WTC11 (cell line): ENCODE measurements at regions not wholly inside any gene's neighbourhood (a gene's known extent, or its start where the extent isn't known, plus 50 kb on each side); places are given as distances from the start of the nearest gene placed in this dataset.

ENCODE experiments used
- ATAC-seq: fragments of 200-7000 bp; cut with Tn5 transposase; 2 replicates; pipeline ENCODE4 v1.10.0; 2021; ENCODE audit warnings: mild to moderate bottlenecking, moderate library complexity
- CTCF ChIA-PET: fragments of 300-600 bp; sonication (Branson Sonifier 250); formaldehyde crosslinking; loops from one replicate; lab custom pipeline; 2021; ENCODE audit warnings: antibody characterized with exemption; lab: Charles Lee
- POLR2A ChIA-PET: fragments of 350-600 bp; sonication (Branson Sonifier 250); formaldehyde crosslinking; loops from one replicate; lab custom pipeline; 2021; ENCODE audit warnings: antibody characterized with exemption; lab: Charles Lee
- DNase-seq: peaks from one replicate; pipeline ENCODE4 v3.0.0; 2021; ENCODE audit warnings: low spot score
- H3K27ac Mint-ChIP-seq: 2 replicates; pipeline ENCODE4 v1.8.0; 2021; ENCODE audit warnings: mixed read lengths
- H3K27me3 Mint-ChIP-seq: 2 replicates; pipeline ENCODE4 v1.8.0; 2021; ENCODE audit warnings: low read depth, mild to moderate bottlenecking, moderate library complexity, mixed read lengths
- H3K36me3 Mint-ChIP-seq: 2 replicates; pipeline ENCODE4 v1.8.0; 2021; ENCODE audit warnings: mixed read lengths
- H3K4me1 Mint-ChIP-seq: 2 replicates; pipeline ENCODE4 v1.8.0; 2022; ENCODE audit warnings: mixed read lengths
- H3K4me3 Mint-ChIP-seq: 2 replicates; pipeline ENCODE4 v1.8.0; 2021; ENCODE audit warnings: mild to moderate bottlenecking, moderate library complexity, mixed read lengths
- H3K9me3 Mint-ChIP-seq: 2 replicates; pipeline ENCODE4 v1.8.0; 2021; ENCODE audit warnings: mixed read lengths
- ATF1 ChIP-seq: sonication (generic); formaldehyde crosslinking; IDR thresholded peaks from 2 replicates; pipeline ENCODE4 v1.8.1; 2023; ENCODE audit warnings: mild to moderate bottlenecking, moderate library complexity, missing genetic modification reagents
- GTF2I ChIP-seq: fragments of 250-450 bp; sonication (Bioruptor Pico); conservative IDR thresholded peaks from 2 replicates; pipeline ENCODE4 v1.4.0; 2021; ENCODE audit warnings: mild to moderate bottlenecking
- NFE2L1 ChIP-seq: sonication (generic); formaldehyde crosslinking; IDR thresholded peaks from 2 replicates; pipeline ENCODE4 v1.8.1; 2023; ENCODE audit warnings: missing genetic modification reagents
- RELA ChIP-seq: sonication (generic); formaldehyde crosslinking; IDR thresholded peaks from 2 replicates; pipeline ENCODE4 v1.8.1; 2022; ENCODE audit warnings: missing genetic modification reagents, mild to moderate bottlenecking, borderline replicate concordance
- RORB ChIP-seq: fragments of 250-450 bp; sonication (Bioruptor Pico); IDR thresholded peaks from 2 replicates; pipeline ENCODE4 v1.9.0; 2021; ENCODE audit warnings: mild to moderate bottlenecking
- TP53 ChIP-seq: sonication (generic); formaldehyde crosslinking; IDR thresholded peaks from 2 replicates; pipeline ENCODE4 v1.8.1; 2023; ENCODE audit warnings: mild to moderate bottlenecking, missing genetic modification reagents
- ZNF232 ChIP-seq: sonication (generic); formaldehyde crosslinking; IDR thresholded peaks from 2 replicates; pipeline ENCODE4 v1.8.0; 2022; ENCODE audit warnings: mild to moderate bottlenecking, missing genetic modification reagents
- ZNF416 ChIP-seq: fragments of 250-450 bp; sonication (Bioruptor Pico); IDR thresholded peaks from 2 replicates; pipeline ENCODE4 v1.9.0; 2021; ENCODE audit warnings: mild to moderate bottlenecking, inconsistent platforms
- TF ChIP-seq, protein P1 (sequence below): sonication (generic); formaldehyde crosslinking; IDR thresholded peaks from 2 replicates; pipeline ENCODE4 v1.8.1; 2023; ENCODE audit warnings: mild to moderate bottlenecking, missing genetic modification reagents, moderate library complexity
- TF ChIP-seq, protein P2 (sequence below): sonication (generic); formaldehyde crosslinking; IDR thresholded peaks from 2 replicates; pipeline ENCODE4 v1.8.1; 2023; ENCODE audit warnings: mild to moderate bottlenecking, missing genetic modification reagents, borderline replicate concordance
- TF ChIP-seq, protein P3 (sequence below): fragments of 250-450 bp; sonication (Bioruptor Pico); IDR thresholded peaks from 2 replicates; pipeline ENCODE4 v1.9.0; 2021; ENCODE audit warnings: mild to moderate bottlenecking
- TF ChIP-seq, protein P4 (sequence below): sonication (generic); formaldehyde crosslinking; IDR thresholded peaks from 2 replicates; pipeline ENCODE4 v1.8.1; 2023; ENCODE audit warnings: mild to moderate bottlenecking, missing genetic modification reagents

DNA sequence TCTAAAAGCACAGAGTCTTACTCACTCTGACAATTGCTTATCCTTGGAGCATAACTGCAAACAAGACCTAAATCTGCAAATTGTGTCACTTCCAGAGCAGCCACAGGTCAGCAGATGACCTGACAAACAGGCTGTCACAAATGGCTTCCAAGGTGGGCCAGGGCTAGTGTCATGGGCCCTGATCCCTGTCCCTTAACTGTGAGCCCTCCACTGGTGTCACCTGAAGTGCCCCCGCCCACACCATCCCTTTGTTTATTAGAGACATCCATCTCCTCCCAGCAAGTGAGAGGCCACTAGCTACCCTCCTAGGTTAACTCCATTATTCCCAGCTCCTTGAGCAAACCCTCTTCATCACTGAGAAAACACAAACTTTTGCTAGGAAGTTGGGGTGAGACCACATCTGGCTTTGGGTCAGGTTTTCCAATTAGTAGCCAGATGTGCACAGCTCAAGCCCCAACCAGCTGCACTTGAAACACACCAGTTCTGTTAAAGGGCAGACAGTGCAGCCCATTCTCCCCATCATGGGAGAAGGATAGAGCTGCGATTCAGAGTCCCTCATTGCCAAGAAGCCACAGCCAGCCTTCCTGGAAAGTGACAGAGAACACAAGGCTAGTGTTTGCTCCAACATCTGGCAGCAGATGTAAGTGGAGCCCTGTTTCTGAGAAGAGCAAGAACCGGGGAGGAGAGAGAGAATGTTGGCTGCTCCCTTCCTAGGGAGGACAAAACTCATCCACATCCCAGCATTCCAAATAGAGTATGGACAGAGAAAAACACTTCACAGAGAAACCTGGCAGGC is 75.7 kb upstream of the NANOS1 start (continued):
- TF ChIP-seq, protein P1, sequence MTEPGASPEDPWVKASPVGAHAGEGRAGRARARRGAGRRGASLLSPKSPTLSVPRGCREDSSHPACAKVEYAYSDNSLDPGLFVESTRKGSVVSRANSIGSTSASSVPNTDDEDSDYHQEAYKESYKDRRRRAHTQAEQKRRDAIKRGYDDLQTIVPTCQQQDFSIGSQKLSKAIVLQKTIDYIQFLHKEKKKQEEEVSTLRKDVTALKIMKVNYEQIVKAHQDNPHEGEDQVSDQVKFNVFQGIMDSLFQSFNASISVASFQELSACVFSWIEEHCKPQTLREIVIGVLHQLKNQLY (CRISPR knock-in tag): no peak
- TF ChIP-seq ATF1 (CRISPR knock-in tag): no peak
- TF ChIP-seq RELA (CRISPR knock-in tag): no peak

DNA sequence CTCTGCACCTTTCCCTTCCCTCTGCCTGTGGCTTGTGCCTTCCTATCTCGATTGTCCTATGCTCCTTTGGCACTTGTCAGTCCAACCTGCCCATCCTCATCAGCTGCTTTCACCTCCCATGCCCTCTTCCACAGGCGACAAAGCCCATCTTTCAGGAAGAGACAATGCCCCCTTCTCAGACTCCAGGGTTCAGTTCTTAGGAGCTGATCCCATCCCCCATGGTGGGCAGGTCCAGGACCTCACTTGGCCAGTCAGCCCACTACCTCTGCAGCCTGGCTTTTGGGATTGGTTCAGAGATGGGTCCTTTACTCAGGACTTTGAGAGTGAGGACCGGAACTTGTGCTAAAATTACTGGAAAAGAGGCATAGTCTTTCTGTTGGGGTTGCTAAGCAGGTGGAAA is 74.0 kb upstream of the NANOS1 start:
- ChIA-PET POLR2A (interaction anchor here (0.7 to 1.0 kb wide), 2 partner anchors 9 to 242 kb away, joined by 3 to 4 read pairs; no protein-coding TSS in a partner anchor), CTCF (interaction anchor here (0.6 to 1.2 kb wide), 2 partner anchors 16 to 133 kb away, joined by 3 to 4 read pairs; no protein-coding TSS in a partner anchor)
- peak overlapping the region; percentile 23; the same call in 1 of the 2 replicates for H3K27ac Mint-ChIP-seq
- H3K9me3 Mint-ChIP-seq: no peaks in the 10 kb centered on the region
- no peaks in the 10 kb centered on the region for H3K27me3 Mint-ChIP-seq
- peak; percentile 60 for ATAC-seq
- no peak for DNase-seq
- H3K4me1 Mint-ChIP-seq: peaks cover 8% of the 10 kb centered on the region; the same call in 1 of the 2 replicates
- no peak for TF ChIP-seq NFE2L1 (CRISPR knock-in tag)
- TF ChIP-seq RORB (CRISPR knock-in tag): no peak
- TF ChIP-seq, protein P2, sequence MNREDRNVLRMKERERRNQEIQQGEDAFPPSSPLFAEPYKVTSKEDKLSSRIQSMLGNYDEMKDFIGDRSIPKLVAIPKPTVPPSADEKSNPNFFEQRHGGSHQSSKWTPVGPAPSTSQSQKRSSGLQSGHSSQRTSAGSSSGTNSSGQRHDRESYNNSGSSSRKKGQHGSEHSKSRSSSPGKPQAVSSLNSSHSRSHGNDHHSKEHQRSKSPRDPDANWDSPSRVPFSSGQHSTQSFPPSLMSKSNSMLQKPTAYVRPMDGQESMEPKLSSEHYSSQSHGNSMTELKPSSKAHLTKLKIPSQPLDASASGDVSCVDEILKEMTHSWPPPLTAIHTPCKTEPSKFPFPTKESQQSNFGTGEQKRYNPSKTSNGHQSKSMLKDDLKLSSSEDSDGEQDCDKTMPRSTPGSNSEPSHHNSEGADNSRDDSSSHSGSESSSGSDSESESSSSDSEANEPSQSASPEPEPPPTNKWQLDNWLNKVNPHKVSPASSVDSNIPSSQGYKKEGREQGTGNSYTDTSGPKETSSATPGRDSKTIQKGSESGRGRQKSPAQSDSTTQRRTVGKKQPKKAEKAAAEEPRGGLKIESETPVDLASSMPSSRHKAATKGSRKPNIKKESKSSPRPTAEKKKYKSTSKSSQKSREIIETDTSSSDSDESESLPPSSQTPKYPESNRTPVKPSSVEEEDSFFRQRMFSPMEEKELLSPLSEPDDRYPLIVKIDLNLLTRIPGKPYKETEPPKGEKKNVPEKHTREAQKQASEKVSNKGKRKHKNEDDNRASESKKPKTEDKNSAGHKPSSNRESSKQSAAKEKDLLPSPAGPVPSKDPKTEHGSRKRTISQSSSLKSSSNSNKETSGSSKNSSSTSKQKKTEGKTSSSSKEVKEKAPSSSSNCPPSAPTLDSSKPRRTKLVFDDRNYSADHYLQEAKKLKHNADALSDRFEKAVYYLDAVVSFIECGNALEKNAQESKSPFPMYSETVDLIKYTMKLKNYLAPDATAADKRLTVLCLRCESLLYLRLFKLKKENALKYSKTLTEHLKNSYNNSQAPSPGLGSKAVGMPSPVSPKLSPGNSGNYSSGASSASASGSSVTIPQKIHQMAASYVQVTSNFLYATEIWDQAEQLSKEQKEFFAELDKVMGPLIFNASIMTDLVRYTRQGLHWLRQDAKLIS (CRISPR knock-in tag): no peak
- TF ChIP-seq TP53 (CRISPR knock-in tag): no peak
- no peak for TF ChIP-seq ZNF416 (CRISPR knock-in tag)
- no peak for TF ChIP-seq GTF2I (CRISPR knock-in tag)
- TF ChIP-seq, all 79 proteins: peak for 0
- Mint-ChIP-seq H3K4me3 (no peak overlapping the region), H3K36me3 (no peaks in the 10 kb centered on the region)

DNA sequence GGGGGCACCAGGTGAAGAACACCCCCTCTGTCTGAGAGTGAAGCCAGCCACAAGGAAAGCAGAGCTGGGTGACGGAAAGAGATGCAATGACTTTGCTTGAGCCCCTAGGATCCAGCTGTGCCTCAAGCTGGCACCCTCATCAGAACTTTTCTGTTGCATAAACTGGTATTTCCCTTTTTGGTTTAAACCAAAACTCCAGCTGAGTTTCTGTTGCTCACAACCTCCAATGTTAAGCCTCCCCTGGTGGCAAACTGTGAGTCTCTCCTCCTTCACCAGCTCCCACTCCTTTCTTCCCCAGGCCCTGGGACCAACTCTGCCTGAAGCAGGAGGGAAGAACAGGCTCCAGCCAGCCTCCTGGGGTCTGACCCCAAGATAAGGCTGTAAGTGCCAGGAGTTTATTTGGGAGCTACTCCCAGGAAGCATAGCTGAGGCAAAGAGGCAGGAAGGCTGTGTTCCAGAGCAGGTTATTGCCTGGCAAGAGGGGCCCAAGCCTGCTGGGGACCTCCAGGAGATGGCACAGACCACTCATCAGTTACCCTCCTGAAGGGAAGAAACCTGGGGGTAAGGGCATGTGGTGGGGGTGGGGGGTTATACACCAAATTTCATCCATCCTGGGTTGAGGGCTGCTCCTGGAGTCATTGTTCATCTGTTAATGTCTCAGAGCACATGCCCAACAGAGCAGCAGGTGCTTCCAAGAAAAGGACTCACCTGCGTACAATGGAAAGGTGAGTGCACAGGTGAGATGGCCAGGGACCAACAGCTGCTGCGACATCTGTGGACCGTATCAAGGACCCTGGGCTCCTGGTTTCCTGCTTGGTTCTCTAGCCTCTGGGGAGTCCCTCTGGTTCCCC is 73.3 kb upstream of the NANOS1 start:
- ChIA-PET POLR2A (interaction anchor here (1.0 kb wide), 1 partner anchor 9 kb away, joined by 3 read pairs; no protein-coding TSS in a partner anchor), CTCF (interaction anchor here (1.2 kb wide), 1 partner anchor 133 kb away, joined by 3 read pairs; no protein-coding TSS in a partner anchor)
- H3K9me3 Mint-ChIP-seq: no peaks in the 10 kb centered on the region
- H3K4me3 Mint-ChIP-seq: no peak overlapping the region
- H3K27ac Mint-ChIP-seq: no peak overlapping the region
- H3K4me1 Mint-ChIP-seq: peaks cover 8% of the 10 kb centered on the region; the same call in 1 of the 2 replicates
- ATAC-seq: 0 out of 2 replicates have a peak, but pooled peaks have one; percentile 14
- no peak for DNase-seq
- no peaks in the 10 kb centered on the region for H3K36me3 Mint-ChIP-seq
- TF ChIP-seq, protein P3, sequence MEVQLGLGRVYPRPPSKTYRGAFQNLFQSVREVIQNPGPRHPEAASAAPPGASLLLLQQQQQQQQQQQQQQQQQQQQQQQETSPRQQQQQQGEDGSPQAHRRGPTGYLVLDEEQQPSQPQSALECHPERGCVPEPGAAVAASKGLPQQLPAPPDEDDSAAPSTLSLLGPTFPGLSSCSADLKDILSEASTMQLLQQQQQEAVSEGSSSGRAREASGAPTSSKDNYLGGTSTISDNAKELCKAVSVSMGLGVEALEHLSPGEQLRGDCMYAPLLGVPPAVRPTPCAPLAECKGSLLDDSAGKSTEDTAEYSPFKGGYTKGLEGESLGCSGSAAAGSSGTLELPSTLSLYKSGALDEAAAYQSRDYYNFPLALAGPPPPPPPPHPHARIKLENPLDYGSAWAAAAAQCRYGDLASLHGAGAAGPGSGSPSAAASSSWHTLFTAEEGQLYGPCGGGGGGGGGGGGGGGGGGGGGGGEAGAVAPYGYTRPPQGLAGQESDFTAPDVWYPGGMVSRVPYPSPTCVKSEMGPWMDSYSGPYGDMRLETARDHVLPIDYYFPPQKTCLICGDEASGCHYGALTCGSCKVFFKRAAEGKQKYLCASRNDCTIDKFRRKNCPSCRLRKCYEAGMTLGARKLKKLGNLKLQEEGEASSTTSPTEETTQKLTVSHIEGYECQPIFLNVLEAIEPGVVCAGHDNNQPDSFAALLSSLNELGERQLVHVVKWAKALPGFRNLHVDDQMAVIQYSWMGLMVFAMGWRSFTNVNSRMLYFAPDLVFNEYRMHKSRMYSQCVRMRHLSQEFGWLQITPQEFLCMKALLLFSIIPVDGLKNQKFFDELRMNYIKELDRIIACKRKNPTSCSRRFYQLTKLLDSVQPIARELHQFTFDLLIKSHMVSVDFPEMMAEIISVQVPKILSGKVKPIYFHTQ (CRISPR knock-in tag): no peak
- TF ChIP-seq, protein P4, sequence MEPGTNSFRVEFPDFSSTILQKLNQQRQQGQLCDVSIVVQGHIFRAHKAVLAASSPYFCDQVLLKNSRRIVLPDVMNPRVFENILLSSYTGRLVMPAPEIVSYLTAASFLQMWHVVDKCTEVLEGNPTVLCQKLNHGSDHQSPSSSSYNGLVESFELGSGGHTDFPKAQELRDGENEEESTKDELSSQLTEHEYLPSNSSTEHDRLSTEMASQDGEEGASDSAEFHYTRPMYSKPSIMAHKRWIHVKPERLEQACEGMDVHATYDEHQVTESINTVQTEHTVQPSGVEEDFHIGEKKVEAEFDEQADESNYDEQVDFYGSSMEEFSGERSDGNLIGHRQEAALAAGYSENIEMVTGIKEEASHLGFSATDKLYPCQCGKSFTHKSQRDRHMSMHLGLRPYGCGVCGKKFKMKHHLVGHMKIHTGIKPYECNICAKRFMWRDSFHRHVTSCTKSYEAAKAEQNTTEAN: no peak
- no peak for TF ChIP-seq ZNF232 (CRISPR knock-in tag)
- H3K27me3 Mint-ChIP-seq: no peaks in the 10 kb centered on the region
